C4-2B (cell line): ENCODE measurements at regions not wholly inside any gene's neighbourhood (a gene's known extent, or its start where the extent isn't known, plus 50 kb on each side); places are given as distances from the start of the nearest gene placed in this dataset.

Source experiments
- CTCF ChIP-seq: fragments of 450-650 bp; conservative IDR thresholded peaks from 2 replicates; pipeline ENCODE4 v1.5.1; 2017; ENCODE audit warnings: mild to moderate bottlenecking
- ZFX ChIP-seq: fragments of 450-650 bp; IDR thresholded peaks from 2 replicates; pipeline ENCODE4 v1.6.1; 2017

- no peak for TF ChIP-seq CTCF
- no peak for TF ChIP-seq ZFX
Measured at GRCh38 chr15:91670108-91670507, 183.4 kb upstream of the SLCO3A1 start.
